ENCODE measurements at regions not wholly inside any gene's neighbourhood (a gene's known extent, or its start where the extent isn't known, plus 50 kb on each side); places are given as distances from the start of the nearest gene placed in this dataset.

DNA sequence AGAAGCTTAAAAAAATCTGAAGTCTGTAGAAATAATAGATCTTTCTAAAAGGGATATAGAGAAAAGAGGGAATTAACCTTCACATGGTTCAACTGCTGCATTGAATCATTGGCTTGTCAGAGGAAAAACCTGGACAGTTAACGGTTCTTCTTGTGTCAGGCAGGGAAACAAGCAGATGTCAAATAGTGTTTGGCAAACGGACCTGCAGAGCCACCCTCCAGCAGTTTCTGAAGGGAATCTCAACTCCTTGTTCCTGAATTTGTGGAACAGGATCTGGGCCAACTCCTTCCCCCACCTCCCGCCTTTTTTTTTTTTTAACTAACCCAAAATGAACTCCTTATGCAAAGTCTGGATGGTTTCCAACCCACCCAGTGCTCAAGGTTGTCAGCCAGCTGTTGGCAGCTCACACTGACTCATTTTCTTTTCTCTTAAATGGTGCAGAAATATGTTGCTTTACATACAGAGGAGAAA, 187.3 kb downstream of the CAND1 start:
- TF ChIP-seq CSDC2 (CRISPR knock-in tag; IDR thresholded peaks at IDR 0.05) (no peak), ARNTL (CRISPR knock-in tag; IDR thresholded peaks at IDR 0.05; ENCODE audit: borderline replicate concordance, low read depth) (no peak), ISL1 (CRISPR knock-in tag; IDR thresholded peaks at IDR 0.05) (no peak)

Measured in SK-N-SH treated with all-trans-retinoic acid at 6 μM for 48 hours (cell line).